HG03135 (cell line): ENCODE measurements at regions not wholly inside any gene's neighbourhood (a gene's known extent, or its start where the extent isn't known, plus 50 kb on each side); places are given as distances from the start of the nearest gene placed in this dataset.
"Not testable (repeated sequence)": the region's sequence is repeated elsewhere in the genome, so short reads cannot be mapped to it uniquely, and the experiment has no call there.

Experiments used
- ATAC-seq: cut with Tn5 transposase; IDR thresholded peaks from one replicate; pipeline ENCODE4 v1.9.1; 2021; ENCODE audit warnings: mild to moderate bottlenecking, moderate library complexity; ENCODE audit not compliant: unreplicated experiment

- ATAC-seq, result no peak
These were observed 510.0 kb upstream of the GRAMD2B start for GRCh38 chr5:125913200-125913599.

GRCh38 chr5:125914471-125914870 is 508.7 kb upstream of the GRAMD2B start:
- ATAC-seq, result no peak

- ATAC-seq, result not testable (repeated sequence)
These were observed 499.3 kb upstream of the GRAMD2B start for GRCh38 chr5:125923958-125924357.

GRCh38 chr5:125926172-125926571 is 497.0 kb upstream of the GRAMD2B start:
- no peak for ATAC-seq

- ATAC-seq, result no peak
These were observed 494.5 kb upstream of the GRAMD2B start for GRCh38 chr5:125928663-125929062.

GRCh38 chr5:125950012-125950615 is 473.1 kb upstream of the GRAMD2B start:
- ATAC-seq, result no peak

GRCh38 chr5:125961150-125961549 is 462.1 kb upstream of the GRAMD2B start:
- peak; percentile 99 for ATAC-seq

- ATAC-seq, result no peak
These were observed 457.6 kb upstream of the GRAMD2B start for GRCh38 chr5:125965577-125965976.

GRCh38 chr5:125967576-125967975 is 455.6 kb upstream of the GRAMD2B start:
- ATAC-seq, result no peak

- no peak for ATAC-seq
These were observed 454.0 kb upstream of the GRAMD2B start for GRCh38 chr5:125969011-125969813.

- no peak for ATAC-seq
These were observed 453.4 kb upstream of the GRAMD2B start for GRCh38 chr5:125969814-125970171.

GRCh38 chr5:125970631-125971307 is 452.4 kb upstream of the GRAMD2B start:
- no peak for ATAC-seq

- no peak for ATAC-seq
These were observed 450.5 kb upstream of the GRAMD2B start for GRCh38 chr5:125972706-125973105.

GRCh38 chr5:125974679-125975078 is 448.5 kb upstream of the GRAMD2B start:
- ATAC-seq, result no peak

GRCh38 chr5:125976421-125977000 is 446.7 kb upstream of the GRAMD2B start:
- ATAC-seq, result no peak

GRCh38 chr5:125978015-125978414 is 445.2 kb upstream of the GRAMD2B start:
- ATAC-seq, result no peak

GRCh38 chr5:125979636-125980035 is 443.6 kb upstream of the GRAMD2B start:
- ATAC-seq, result no peak

GRCh38 chr5:125981016-125981415 is 442.2 kb upstream of the GRAMD2B start:
- ATAC-seq, result no peak

GRCh38 chr5:125987677-125988255 is 435.4 kb upstream of the GRAMD2B start:
- no peak for ATAC-seq

GRCh38 chr5:125992050-125992449 is 431.2 kb upstream of the GRAMD2B start:
- no peak for ATAC-seq
